ENCODE measurements at regions not wholly inside any gene's neighbourhood (a gene's known extent, or its start where the extent isn't known, plus 50 kb on each side); places are given as distances from the start of the nearest gene placed in this dataset.

GRCh38 chr16:64730261-64730660 is 391.6 kb downstream of the CDH11 start:
- no peak for TF ChIP-seq CTCF (IDR thresholded peaks at IDR 0.05; ENCODE audit: poor library complexity)
- no peak for TF ChIP-seq EZH2 (IDR thresholded peaks at IDR 0.05; ENCODE audit: borderline replicate concordance)
- TF ChIP-seq EZH2phosphoT487 (IDR thresholded peaks at IDR 0.05; ENCODE audit: low read depth, severe bottlenecking, unreplicated experiment) = no peak
